Upper lobe of left lung (tissue), 4 donors: ENCODE measurements at regions not wholly inside any gene's neighbourhood (a gene's known extent, or its start where the extent isn't known, plus 50 kb on each side); places are given as distances from the start of the nearest gene placed in this dataset.

Experiments
- POLR2A ChIP-seq, 4 donors: fragments of 450-650 bp; IDR thresholded peaks; one replicate each; pipeline ENCODE4 v1.5.1; 2016 to 2017; ENCODE audit warnings: antibody characterized with exemption in 4 of 4, mild to moderate bottlenecking in 2 of 4
- TF ChIP-seq, protein P1 (sequence below), 6 experiments: fragments of 450-650 bp in 4 of 6; fragments of 200-600 bp in 2 of 6; sonication (generic) in 2 of 6; IDR thresholded peaks; one replicate each; pipeline ENCODE4 v1.5.1; 2016 to 2019; ENCODE audit warnings: antibody characterized with exemption in 6 of 6

DNA sequence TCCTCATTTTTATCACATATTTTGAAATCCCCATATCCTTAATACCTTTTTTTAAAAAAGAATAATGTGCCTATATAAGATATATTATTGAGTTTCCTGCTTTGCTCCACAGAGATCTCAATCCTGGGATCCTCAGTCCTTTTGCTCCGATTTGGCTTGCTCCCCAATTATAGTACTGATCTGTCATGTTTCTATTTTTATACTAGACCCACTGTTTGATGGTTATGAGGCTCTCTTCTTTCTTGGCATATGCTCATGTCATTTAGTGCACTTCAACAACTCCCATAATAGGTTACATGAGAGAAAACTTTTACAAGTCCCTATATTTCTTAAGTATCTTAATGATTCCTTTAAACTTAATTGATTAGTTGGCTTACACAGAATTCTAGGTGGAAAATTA is 958.5 kb upstream of the EPHA7 start:
- TF ChIP-seq, protein P1, sequence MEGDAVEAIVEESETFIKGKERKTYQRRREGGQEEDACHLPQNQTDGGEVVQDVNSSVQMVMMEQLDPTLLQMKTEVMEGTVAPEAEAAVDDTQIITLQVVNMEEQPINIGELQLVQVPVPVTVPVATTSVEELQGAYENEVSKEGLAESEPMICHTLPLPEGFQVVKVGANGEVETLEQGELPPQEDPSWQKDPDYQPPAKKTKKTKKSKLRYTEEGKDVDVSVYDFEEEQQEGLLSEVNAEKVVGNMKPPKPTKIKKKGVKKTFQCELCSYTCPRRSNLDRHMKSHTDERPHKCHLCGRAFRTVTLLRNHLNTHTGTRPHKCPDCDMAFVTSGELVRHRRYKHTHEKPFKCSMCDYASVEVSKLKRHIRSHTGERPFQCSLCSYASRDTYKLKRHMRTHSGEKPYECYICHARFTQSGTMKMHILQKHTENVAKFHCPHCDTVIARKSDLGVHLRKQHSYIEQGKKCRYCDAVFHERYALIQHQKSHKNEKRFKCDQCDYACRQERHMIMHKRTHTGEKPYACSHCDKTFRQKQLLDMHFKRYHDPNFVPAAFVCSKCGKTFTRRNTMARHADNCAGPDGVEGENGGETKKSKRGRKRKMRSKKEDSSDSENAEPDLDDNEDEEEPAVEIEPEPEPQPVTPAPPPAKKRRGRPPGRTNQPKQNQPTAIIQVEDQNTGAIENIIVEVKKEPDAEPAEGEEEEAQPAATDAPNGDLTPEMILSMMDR (IDR thresholded peaks at IDR 0.05), result no peak
- TF ChIP-seq POLR2A (IDR thresholded peaks at IDR 0.05), result no peak
